HL-60 (cell line): ENCODE measurements at regions not wholly inside any gene's neighbourhood (a gene's known extent, or its start where the extent isn't known, plus 50 kb on each side); places are given as distances from the start of the nearest gene placed in this dataset.

Experiments
- GABPA ChIP-seq: IDR thresholded peaks from 2 replicates; pipeline ENCODE4 v1.6.1; 2012; ENCODE audit warnings: low read depth
- POLR2AphosphoS5 ChIP-seq: IDR thresholded peaks from 2 replicates; pipeline ENCODE4 v1.6.1; 2012; ENCODE audit warnings: low read depth
- SPI1 ChIP-seq: IDR thresholded peaks from 2 replicates; pipeline ENCODE4 v1.6.1; 2012; ENCODE audit warnings: low read depth, mild to moderate bottlenecking, borderline replicate concordance
- TF ChIP-seq, protein P1 (sequence below): IDR thresholded peaks from one replicate; pipeline ENCODE4 v1.5.1; 2011; ENCODE audit warnings: low read length, control low read depth, inconsistent platforms; ENCODE audit not compliant: insufficient read depth
- TF ChIP-seq, protein P2 (sequence below): IDR thresholded peaks from 2 replicates; pipeline ENCODE4 v1.6.1; 2012; ENCODE audit warnings: low read depth; ENCODE audit not compliant: insufficient replicate concordance

DNA sequence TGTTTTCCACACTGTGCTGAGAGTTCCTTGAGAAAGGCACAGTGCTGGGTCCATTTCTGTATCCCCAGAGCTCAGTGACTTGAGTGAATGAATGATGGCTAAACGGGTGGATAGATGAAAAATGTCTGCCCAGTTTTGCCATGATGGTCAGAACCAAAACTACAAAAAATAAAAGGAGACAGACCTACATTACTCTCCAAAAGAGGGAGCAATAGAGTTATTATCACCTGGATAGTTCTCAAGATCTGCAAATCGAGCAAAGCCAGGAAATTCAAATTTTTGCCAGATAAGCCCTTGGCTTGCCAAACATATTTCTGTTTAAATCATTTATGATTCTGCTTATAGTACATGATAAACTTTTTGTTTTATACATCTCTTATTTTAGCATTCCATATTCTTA, 214.2 kb upstream of the ZNF462 start:
- TF ChIP-seq, protein P1, sequence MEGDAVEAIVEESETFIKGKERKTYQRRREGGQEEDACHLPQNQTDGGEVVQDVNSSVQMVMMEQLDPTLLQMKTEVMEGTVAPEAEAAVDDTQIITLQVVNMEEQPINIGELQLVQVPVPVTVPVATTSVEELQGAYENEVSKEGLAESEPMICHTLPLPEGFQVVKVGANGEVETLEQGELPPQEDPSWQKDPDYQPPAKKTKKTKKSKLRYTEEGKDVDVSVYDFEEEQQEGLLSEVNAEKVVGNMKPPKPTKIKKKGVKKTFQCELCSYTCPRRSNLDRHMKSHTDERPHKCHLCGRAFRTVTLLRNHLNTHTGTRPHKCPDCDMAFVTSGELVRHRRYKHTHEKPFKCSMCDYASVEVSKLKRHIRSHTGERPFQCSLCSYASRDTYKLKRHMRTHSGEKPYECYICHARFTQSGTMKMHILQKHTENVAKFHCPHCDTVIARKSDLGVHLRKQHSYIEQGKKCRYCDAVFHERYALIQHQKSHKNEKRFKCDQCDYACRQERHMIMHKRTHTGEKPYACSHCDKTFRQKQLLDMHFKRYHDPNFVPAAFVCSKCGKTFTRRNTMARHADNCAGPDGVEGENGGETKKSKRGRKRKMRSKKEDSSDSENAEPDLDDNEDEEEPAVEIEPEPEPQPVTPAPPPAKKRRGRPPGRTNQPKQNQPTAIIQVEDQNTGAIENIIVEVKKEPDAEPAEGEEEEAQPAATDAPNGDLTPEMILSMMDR: no peak
- TF ChIP-seq POLR2AphosphoS5 (no peak), SPI1 (no peak), GABPA (no peak)
- TF ChIP-seq, protein P2, sequence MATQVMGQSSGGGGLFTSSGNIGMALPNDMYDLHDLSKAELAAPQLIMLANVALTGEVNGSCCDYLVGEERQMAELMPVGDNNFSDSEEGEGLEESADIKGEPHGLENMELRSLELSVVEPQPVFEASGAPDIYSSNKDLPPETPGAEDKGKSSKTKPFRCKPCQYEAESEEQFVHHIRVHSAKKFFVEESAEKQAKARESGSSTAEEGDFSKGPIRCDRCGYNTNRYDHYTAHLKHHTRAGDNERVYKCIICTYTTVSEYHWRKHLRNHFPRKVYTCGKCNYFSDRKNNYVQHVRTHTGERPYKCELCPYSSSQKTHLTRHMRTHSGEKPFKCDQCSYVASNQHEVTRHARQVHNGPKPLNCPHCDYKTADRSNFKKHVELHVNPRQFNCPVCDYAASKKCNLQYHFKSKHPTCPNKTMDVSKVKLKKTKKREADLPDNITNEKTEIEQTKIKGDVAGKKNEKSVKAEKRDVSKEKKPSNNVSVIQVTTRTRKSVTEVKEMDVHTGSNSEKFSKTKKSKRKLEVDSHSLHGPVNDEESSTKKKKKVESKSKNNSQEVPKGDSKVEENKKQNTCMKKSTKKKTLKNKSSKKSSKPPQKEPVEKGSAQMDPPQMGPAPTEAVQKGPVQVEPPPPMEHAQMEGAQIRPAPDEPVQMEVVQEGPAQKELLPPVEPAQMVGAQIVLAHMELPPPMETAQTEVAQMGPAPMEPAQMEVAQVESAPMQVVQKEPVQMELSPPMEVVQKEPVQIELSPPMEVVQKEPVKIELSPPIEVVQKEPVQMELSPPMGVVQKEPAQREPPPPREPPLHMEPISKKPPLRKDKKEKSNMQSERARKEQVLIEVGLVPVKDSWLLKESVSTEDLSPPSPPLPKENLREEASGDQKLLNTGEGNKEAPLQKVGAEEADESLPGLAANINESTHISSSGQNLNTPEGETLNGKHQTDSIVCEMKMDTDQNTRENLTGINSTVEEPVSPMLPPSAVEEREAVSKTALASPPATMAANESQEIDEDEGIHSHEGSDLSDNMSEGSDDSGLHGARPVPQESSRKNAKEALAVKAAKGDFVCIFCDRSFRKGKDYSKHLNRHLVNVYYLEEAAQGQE: no peak
